GM18907 (cell line): ENCODE measurements at regions not wholly inside any gene's neighbourhood (a gene's known extent, or its start where the extent isn't known, plus 50 kb on each side); places are given as distances from the start of the nearest gene placed in this dataset.
"Not testable (repeated sequence)": the region's sequence is repeated elsewhere in the genome, so short reads cannot be mapped to it uniquely, and the experiment has no call there.

Experiments used
- ATAC-seq: cut with Tn5 transposase; IDR thresholded peaks from one replicate; pipeline ENCODE4 v1.9.1; 2021; ENCODE audit warnings: mild to moderate bottlenecking, moderate library complexity; ENCODE audit not compliant: unreplicated experiment

- ATAC-seq: no peak
Measured at GRCh38 chr9:1115370-1115769, 65.2 kb downstream of the DMRT2 start.

GRCh38 chr9:1117439-1117838, 67.3 kb downstream of the DMRT2 start:
- no peak for ATAC-seq

- ATAC-seq: no peak
Measured at GRCh38 chr9:1120500-1121165, 70.5 kb downstream of the DMRT2 start.

- no peak for ATAC-seq
Measured at GRCh38 chr9:1125741-1126140, 75.6 kb downstream of the DMRT2 start.

- ATAC-seq: no peak
Measured at GRCh38 chr9:1128046-1128445, 77.9 kb downstream of the DMRT2 start.

GRCh38 chr9:1129382-1129781, 79.2 kb downstream of the DMRT2 start:
- ATAC-seq: no peak

- ATAC-seq: no peak
Measured at GRCh38 chr9:1140057-1140456, 89.9 kb downstream of the DMRT2 start.

GRCh38 chr9:1151691-1152090, 101.5 kb downstream of the DMRT2 start:
- ATAC-seq: no peak

GRCh38 chr9:1152171-1152570, 102.0 kb downstream of the DMRT2 start:
- ATAC-seq: no peak

GRCh38 chr9:1154739-1155138, 104.6 kb downstream of the DMRT2 start:
- ATAC-seq: no peak

GRCh38 chr9:1155602-1156001, 105.4 kb downstream of the DMRT2 start:
- ATAC-seq: no peak

- ATAC-seq: no peak
Measured at GRCh38 chr9:1156794-1157550, 106.8 kb downstream of the DMRT2 start.

GRCh38 chr9:1157836-1158235, 107.7 kb downstream of the DMRT2 start:
- ATAC-seq: no peak

GRCh38 chr9:1170918-1171317, 120.8 kb downstream of the DMRT2 start:
- ATAC-seq: no peak

GRCh38 chr9:1171546-1171945, 121.4 kb downstream of the DMRT2 start:
- ATAC-seq: no peak

- ATAC-seq: no peak
Measured at GRCh38 chr9:1173211-1173610, 123.1 kb downstream of the DMRT2 start.

GRCh38 chr9:1173993-1174392, 123.8 kb downstream of the DMRT2 start:
- no peak for ATAC-seq

- no peak for ATAC-seq
Measured at GRCh38 chr9:1179366-1179765, 129.2 kb downstream of the DMRT2 start.

- no peak for ATAC-seq
Measured at GRCh38 chr9:1184146-1184545, 134.0 kb downstream of the DMRT2 start.

- not testable (repeated sequence) for ATAC-seq
Measured at GRCh38 chr9:1187137-1187536, 137.0 kb downstream of the DMRT2 start.

GRCh38 chr9:1195636-1196035, 145.5 kb downstream of the DMRT2 start:
- not testable (repeated sequence) for ATAC-seq

GRCh38 chr9:1198085-1198484, 147.9 kb downstream of the DMRT2 start:
- ATAC-seq: no peak

GRCh38 chr9:1200847-1201251, 150.7 kb downstream of the DMRT2 start:
- ATAC-seq: no peak
